OCI-LY3 (cell line): ENCODE measurements at regions not wholly inside any gene's neighbourhood (a gene's known extent, or its start where the extent isn't known, plus 50 kb on each side); places are given as distances from the start of the nearest gene placed in this dataset.

ENCODE experiments used
- H2AFZ ChIP-seq: fragments of 200-600, 300-600 bp; shearing (Covaris generic); 2 replicates; pipeline ENCODE4 v1.6.0; 2014; ENCODE audit warnings: antibody characterized with exemption, low read depth, low read length
- H3K27ac ChIP-seq: fragments of 200-600, 300-600 bp; sonication (generic); 2 replicates; pipeline ENCODE4 v1.5.1; 2014; ENCODE audit warnings: mild to moderate bottlenecking, low read length, moderate library complexity, mixed read lengths
- H3K27me3 ChIP-seq: fragments of 200-600, 300-600 bp; sonication (generic); 2 replicates; pipeline ENCODE4 v1.6.1; 2014; ENCODE audit warnings: low read depth, low read length, mixed read lengths
- H3K36me3 ChIP-seq: fragments of 200-600, 300-600 bp; sonication (generic); replicated peaks from 2 replicates; pipeline ENCODE3; 2014; ENCODE audit warnings: low read depth, low read length, mixed read lengths
- H3K4me1 ChIP-seq: fragments of 300-600, 200-600 bp; sonication (generic); 2 replicates; pipeline ENCODE4 v1.6.1; 2014; ENCODE audit warnings: low read length, mixed read lengths
- H3K4me2 ChIP-seq: fragments of 200-600, 300-600 bp; sonication (generic); 2 replicates; pipeline ENCODE4 v1.6.1; 2014; ENCODE audit warnings: low read length, mixed read lengths
- H3K4me3 ChIP-seq: fragments of 300-600, 200-600 bp; sonication (generic); 2 replicates; pipeline ENCODE4 v1.5.1; 2014; ENCODE audit warnings: antibody characterized with exemption, mild to moderate bottlenecking, low read length, moderate library complexity
- H3K79me2 ChIP-seq: fragments of 300-600, 200-600 bp; shearing (Covaris generic); 2 replicates; pipeline ENCODE4 v1.6.1; 2014; ENCODE audit warnings: mild to moderate bottlenecking, low read length, mixed read lengths
- H3K9ac ChIP-seq: fragments of 300-600, 200-600 bp; shearing (Covaris generic); 2 replicates; pipeline ENCODE4 v1.6.0; 2014; ENCODE audit warnings: mild to moderate bottlenecking, low read length, moderate library complexity
- H3K9me3 ChIP-seq: fragments of 200-600, 300-600 bp; shearing (Covaris generic); 2 replicates; pipeline ENCODE4 v1.6.1; 2014; ENCODE audit warnings: low read length, mixed read lengths; ENCODE audit not compliant: insufficient read depth
- H4K20me1 ChIP-seq: fragments of 200-600, 300-600 bp; sonication (generic); 2 replicates; pipeline ENCODE4 v1.6.1; 2016; ENCODE audit warnings: low read length, mixed read lengths; ENCODE audit not compliant: insufficient read depth
- EZH2phosphoT487 ChIP-seq: fragments of 200-600 bp; shearing (Covaris generic); IDR thresholded peaks from 2 replicates; pipeline ENCODE4 v1.6.1; 2018; ENCODE audit warnings: antibody characterized with exemption, mixed run types, low read depth
- TF ChIP-seq, protein P1 (sequence below): fragments of 200-600, 300-600 bp; sonication (generic); IDR thresholded peaks from 2 replicates; pipeline ENCODE4 v1.5.1; 2014; ENCODE audit warnings: antibody characterized with exemption, low read length, low read depth

DNA sequence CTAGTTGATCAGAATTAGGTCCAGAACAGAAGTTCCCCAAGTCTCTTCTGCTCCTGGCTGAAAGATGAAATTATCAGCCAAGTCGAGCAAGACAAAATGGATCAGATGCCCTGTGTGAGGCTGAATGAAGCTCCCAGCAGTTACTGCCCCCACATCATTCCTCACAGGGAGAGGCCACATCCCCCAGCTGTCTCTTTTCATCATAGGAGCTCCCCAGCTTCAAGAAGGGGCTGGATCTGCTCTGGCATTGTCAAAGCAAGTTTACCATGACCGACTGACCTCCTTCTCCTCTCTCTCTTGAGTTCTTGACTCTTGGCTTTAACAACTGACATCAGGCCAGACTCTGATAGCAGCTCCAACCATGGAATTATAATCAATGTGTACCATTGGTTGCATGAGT, 133.3 kb upstream of the RAD23B start:
- Histone ChIP-seq H4K20me1 (no peaks in the 10 kb centered on the region), H3K27me3 (peaks cover 84% of the 10 kb centered on the region), H3K36me3 (no peaks in the 10 kb centered on the region), H3K9ac (no peak overlapping the region), H3K4me3 (no peak overlapping the region), H3K4me2 (no peak overlapping the region), H3K79me2 (no peaks in the 10 kb centered on the region), H3K4me1 (no peaks in the 10 kb centered on the region), H3K9me3 (peaks cover 7% of the 10 kb centered on the region; the same call in 1 of the 2 replicates), H2AFZ (no peak overlapping the region), H3K27ac (no peak overlapping the region)
- TF ChIP-seq, protein P1, sequence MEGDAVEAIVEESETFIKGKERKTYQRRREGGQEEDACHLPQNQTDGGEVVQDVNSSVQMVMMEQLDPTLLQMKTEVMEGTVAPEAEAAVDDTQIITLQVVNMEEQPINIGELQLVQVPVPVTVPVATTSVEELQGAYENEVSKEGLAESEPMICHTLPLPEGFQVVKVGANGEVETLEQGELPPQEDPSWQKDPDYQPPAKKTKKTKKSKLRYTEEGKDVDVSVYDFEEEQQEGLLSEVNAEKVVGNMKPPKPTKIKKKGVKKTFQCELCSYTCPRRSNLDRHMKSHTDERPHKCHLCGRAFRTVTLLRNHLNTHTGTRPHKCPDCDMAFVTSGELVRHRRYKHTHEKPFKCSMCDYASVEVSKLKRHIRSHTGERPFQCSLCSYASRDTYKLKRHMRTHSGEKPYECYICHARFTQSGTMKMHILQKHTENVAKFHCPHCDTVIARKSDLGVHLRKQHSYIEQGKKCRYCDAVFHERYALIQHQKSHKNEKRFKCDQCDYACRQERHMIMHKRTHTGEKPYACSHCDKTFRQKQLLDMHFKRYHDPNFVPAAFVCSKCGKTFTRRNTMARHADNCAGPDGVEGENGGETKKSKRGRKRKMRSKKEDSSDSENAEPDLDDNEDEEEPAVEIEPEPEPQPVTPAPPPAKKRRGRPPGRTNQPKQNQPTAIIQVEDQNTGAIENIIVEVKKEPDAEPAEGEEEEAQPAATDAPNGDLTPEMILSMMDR = no peak
- no peak for TF ChIP-seq EZH2phosphoT487

DNA sequence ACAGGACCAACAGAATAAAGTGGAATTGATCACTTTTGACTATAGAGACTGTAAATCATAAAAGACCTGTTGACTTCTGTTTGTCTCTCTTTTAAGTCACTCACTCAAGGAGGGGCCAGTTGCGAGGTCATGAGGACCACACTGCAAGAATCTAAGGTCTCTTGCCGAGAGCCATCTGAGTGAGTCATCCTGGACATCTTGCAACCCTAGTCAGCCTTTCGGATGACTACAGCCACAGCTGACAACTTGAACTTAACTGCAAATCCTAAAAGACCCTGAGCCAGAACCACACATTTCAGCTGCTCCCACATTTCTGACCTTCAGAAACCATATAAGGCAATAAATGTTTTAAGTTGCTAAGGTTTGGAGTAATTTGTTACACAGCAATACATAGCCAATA, 129.7 kb upstream of the RAD23B start:
- Histone ChIP-seq H3K4me1 (no peaks in the 10 kb centered on the region), H3K9ac (no peak overlapping the region), H3K9me3 (peaks cover 7% of the 10 kb centered on the region; the same call in 1 of the 2 replicates), H3K36me3 (no peaks in the 10 kb centered on the region), H3K4me2 (no peak overlapping the region), H2AFZ (no peak overlapping the region), H3K79me2 (no peaks in the 10 kb centered on the region), H3K27ac (no peak overlapping the region), H3K27me3 (peaks cover 75% of the 10 kb centered on the region), H4K20me1 (no peaks in the 10 kb centered on the region), H3K4me3 (no peak overlapping the region)
- TF ChIP-seq EZH2phosphoT487 = no peak
- TF ChIP-seq, protein P1 = no peak

DNA sequence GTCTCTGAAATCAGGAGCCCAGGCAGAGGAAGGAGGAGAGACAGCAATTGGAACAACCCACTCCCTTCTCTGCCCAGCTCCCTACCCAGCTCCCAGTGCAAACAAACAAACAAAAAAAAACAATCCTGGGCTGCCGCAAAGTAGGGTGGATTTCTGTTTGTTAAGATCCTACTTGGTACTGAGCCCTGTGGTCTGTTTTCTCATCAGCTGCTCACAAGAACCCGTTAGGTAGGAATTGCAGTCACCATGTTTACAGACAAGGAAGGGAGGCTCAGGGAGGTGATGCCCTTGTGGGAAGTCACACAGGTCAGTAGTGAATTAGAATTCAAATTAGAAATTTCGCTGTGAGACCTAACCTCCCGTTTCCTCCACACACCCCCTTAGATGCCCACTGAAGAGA, 128.8 kb upstream of the RAD23B start:
- H3K79me2 ChIP-seq = no peaks in the 10 kb centered on the region
- H3K4me1 ChIP-seq = no peaks in the 10 kb centered on the region
- H3K36me3 ChIP-seq = no peaks in the 10 kb centered on the region
- H3K4me2 ChIP-seq = no peak overlapping the region
- H3K9ac ChIP-seq = no peak overlapping the region
- no peaks in the 10 kb centered on the region for H4K20me1 ChIP-seq
- H3K4me3 ChIP-seq = no peak overlapping the region
- peaks cover 7% of the 10 kb centered on the region; the same call in 1 of the 2 replicates for H3K9me3 ChIP-seq
- no peak overlapping the region for H2AFZ ChIP-seq
- TF ChIP-seq, protein P1 = no peak
- TF ChIP-seq EZH2phosphoT487 = no peak
- no peak overlapping the region for H3K27ac ChIP-seq
- peaks cover 72% of the 10 kb centered on the region for H3K27me3 ChIP-seq

DNA sequence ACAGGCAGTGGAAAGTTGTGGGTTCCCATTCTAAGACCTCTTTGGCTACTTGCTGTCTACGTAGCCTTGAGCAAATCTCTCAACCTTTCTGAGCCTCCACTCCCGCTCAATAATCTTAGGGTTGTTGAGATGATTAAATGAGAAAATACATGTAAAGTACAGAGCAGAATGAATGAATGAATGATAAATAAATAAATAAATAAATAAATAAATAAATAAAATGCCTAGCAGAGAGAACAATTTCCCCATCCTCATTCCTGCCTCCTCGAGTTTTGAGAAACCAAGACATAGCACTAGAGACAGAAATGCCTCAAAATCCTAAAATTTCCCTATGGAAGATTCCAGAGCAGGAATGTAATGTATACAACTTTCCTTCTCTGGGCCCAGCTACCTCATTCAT, 128.3 kb upstream of the RAD23B start:
- H3K36me3 ChIP-seq = no peaks in the 10 kb centered on the region
- H3K4me2 ChIP-seq = no peak overlapping the region
- no peaks in the 10 kb centered on the region for H3K79me2 ChIP-seq
- H3K9ac ChIP-seq = no peak overlapping the region
- H3K27me3 ChIP-seq = peaks cover 67% of the 10 kb centered on the region
- H3K4me3 ChIP-seq = no peak overlapping the region
- H3K27ac ChIP-seq = no peak overlapping the region
- H2AFZ ChIP-seq = no peak overlapping the region
- TF ChIP-seq, protein P1 = no peak
- TF ChIP-seq EZH2phosphoT487 = no peak
- H3K4me1 ChIP-seq = no peaks in the 10 kb centered on the region
- H4K20me1 ChIP-seq = no peaks in the 10 kb centered on the region
- H3K9me3 ChIP-seq = peaks cover 7% of the 10 kb centered on the region; the same call in 1 of the 2 replicates
